Stimulated activated CD4-positive, alpha-beta T cell treated with anti-CD3 and anti-CD28 coated beads, Interleukin-15, amount 100 ng/mL, for 24 hours (primary cell): ENCODE measurements at regions not wholly inside any gene's neighbourhood (a gene's known extent, or its start where the extent isn't known, plus 50 kb on each side); places are given as distances from the start of the nearest gene placed in this dataset.

Experiments
- DNase-seq: peaks from one replicate; pipeline ENCODE4 v3.0.0-alpha.2; 2020

- DNase-seq = no peak
Measured at GRCh38 chr13:40318366-40318765, 348.1 kb downstream of the FOXO1 start.

- DNase-seq = no peak
Measured at GRCh38 chr13:40319699-40320579, 346.5 kb downstream of the FOXO1 start.

GRCh38 chr13:40328091-40328490 lies 338.4 kb downstream of the FOXO1 start:
- no peak for DNase-seq

GRCh38 chr13:40329781-40330485 lies 336.5 kb downstream of the FOXO1 start:
- DNase-seq = no peak

- no peak for DNase-seq
Measured at GRCh38 chr13:40330950-40331349, 335.5 kb downstream of the FOXO1 start.

- DNase-seq = no peak
Measured at GRCh38 chr13:40331802-40332201, 334.6 kb downstream of the FOXO1 start.

- DNase-seq = no peak
Measured at GRCh38 chr13:40333226-40333625, 333.2 kb downstream of the FOXO1 start.

- DNase-seq = no peak
Measured at GRCh38 chr13:40334031-40334430, 332.4 kb downstream of the FOXO1 start.

GRCh38 chr13:40334616-40335015 lies 331.8 kb downstream of the FOXO1 start:
- no peak for DNase-seq

- no peak for DNase-seq
Measured at GRCh38 chr13:40336228-40337221, 329.9 kb downstream of the FOXO1 start.

GRCh38 chr13:40337651-40338050 lies 328.8 kb downstream of the FOXO1 start:
- no peak for DNase-seq

GRCh38 chr13:40338217-40338616 lies 328.2 kb downstream of the FOXO1 start:
- DNase-seq = no peak

- no peak for DNase-seq
Measured at GRCh38 chr13:40340368-40341095, 325.9 kb downstream of the FOXO1 start.

- DNase-seq = no peak
Measured at GRCh38 chr13:40341096-40341471, 325.4 kb downstream of the FOXO1 start.

- DNase-seq = no peak
Measured at GRCh38 chr13:40341501-40341900, 324.9 kb downstream of the FOXO1 start.

GRCh38 chr13:40342461-40342860 lies 324.0 kb downstream of the FOXO1 start:
- no peak for DNase-seq

GRCh38 chr13:40342901-40343300 lies 323.5 kb downstream of the FOXO1 start:
- no peak for DNase-seq

- DNase-seq = no peak
Measured at GRCh38 chr13:40343550-40344269, 322.7 kb downstream of the FOXO1 start.

- DNase-seq = no peak
Measured at GRCh38 chr13:40344270-40345148, 321.9 kb downstream of the FOXO1 start.

GRCh38 chr13:40345149-40345514 lies 321.3 kb downstream of the FOXO1 start:
- no peak for DNase-seq
